HG03108 (cell line): ENCODE measurements at regions not wholly inside any gene's neighbourhood (a gene's known extent, or its start where the extent isn't known, plus 50 kb on each side); places are given as distances from the start of the nearest gene placed in this dataset.
"Not testable (repeated sequence)": the region's sequence is repeated elsewhere in the genome, so short reads cannot be mapped to it uniquely, and the experiment has no call there.

Experiments used
- ATAC-seq: cut with Tn5 transposase; IDR thresholded peaks from one replicate; pipeline ENCODE4 v1.9.1; 2021; ENCODE audit warnings: moderate library complexity; ENCODE audit not compliant: unreplicated experiment

- no peak for ATAC-seq
These were observed 373.0 kb downstream of the RPS24 start for GRCh38 chr10:78406648-78407008.

GRCh38 chr10:78407009-78407711 is 373.5 kb downstream of the RPS24 start:
- ATAC-seq, result no peak

GRCh38 chr10:78407966-78408365 is 374.3 kb downstream of the RPS24 start:
- ATAC-seq, result no peak

GRCh38 chr10:78408671-78409472 is 375.2 kb downstream of the RPS24 start:
- ATAC-seq, result no peak

GRCh38 chr10:78410046-78410965 is 376.6 kb downstream of the RPS24 start:
- ATAC-seq, result no peak

GRCh38 chr10:78411716-78412115 is 378.1 kb downstream of the RPS24 start:
- no peak for ATAC-seq

GRCh38 chr10:78412605-78413004 is 378.9 kb downstream of the RPS24 start:
- no peak for ATAC-seq

GRCh38 chr10:78413076-78414055 is 379.7 kb downstream of the RPS24 start:
- ATAC-seq, result no peak

- no peak for ATAC-seq
These were observed 380.7 kb downstream of the RPS24 start for GRCh38 chr10:78414380-78414779.

GRCh38 chr10:78415111-78415510 is 381.4 kb downstream of the RPS24 start:
- no peak for ATAC-seq

- ATAC-seq, result no peak
These were observed 382.7 kb downstream of the RPS24 start for GRCh38 chr10:78416031-78417011.

- no peak for ATAC-seq
These were observed 384.0 kb downstream of the RPS24 start for GRCh38 chr10:78417425-78418370.

GRCh38 chr10:78419481-78420265 is 386.0 kb downstream of the RPS24 start:
- ATAC-seq, result no peak

- no peak for ATAC-seq
These were observed 387.5 kb downstream of the RPS24 start for GRCh38 chr10:78420946-78421735.

- not testable (repeated sequence) for ATAC-seq
These were observed 390.4 kb downstream of the RPS24 start for GRCh38 chr10:78424050-78424449.

GRCh38 chr10:78424723-78425122 is 391.1 kb downstream of the RPS24 start:
- no peak for ATAC-seq
